K562 (cell line): ENCODE measurements at regions not wholly inside any gene's neighbourhood (a gene's known extent, or its start where the extent isn't known, plus 50 kb on each side); places are given as distances from the start of the nearest gene placed in this dataset.

Experiments
- ATAC-seq: fragments of 200-7000 bp; cut with Tn5 transposase; 3 replicates; pipeline ENCODE4 v1.9.1; 2020; ENCODE audit warnings: moderate library complexity
- BruUV-seq: library from RNA; stranded (reverse); fragments of 400-500 nt; replicated peaks from 2 replicates; lab custom pipeline; 2021; lab: Mats Ljungman, UMichigan
- CTCF ChIA-PET: fragments of 300-600 bp; formaldehyde crosslinking; extraction: SDS; loops from one replicate; lab custom pipeline; 2021; ENCODE audit warnings: low intra/inter-chr PET ratio; lab: Yijun Ruan, JAX
- POLR2A ChIA-PET: fragments of 300-600, 350-650 bp; sonication (Branson Sonifier 250); formaldehyde crosslinking; extraction: SDS; loops from one replicate; lab custom pipeline; 2021; ENCODE audit warnings: antibody characterized with exemption, inconsistent platforms; lab: Yijun Ruan, JAX
- DNase-seq, 4 experiments: peaks; one replicate each; pipeline versions ENCODE4 v3.0.0 to v3.0.0-alpha.2; 2011 to 2018; ENCODE audit warnings: low spot score in 3 of 4, mixed read lengths in 3 of 4; ENCODE audit errors: extremely low read depth in 1 of 4
- FAIRE-seq: peaks from 2 replicates; lab custom pipeline; 2011; peaks lifted over from hg19 to GRCh38; lab: Jason Lieb, UNC
- H2AFZ ChIP-seq: 2 replicates; pipeline ENCODE4 v1.6.0; 2011; ENCODE audit warnings: low read depth, low read length, control low read depth, inconsistent platforms
- H3K27ac ChIP-seq: fragments of 200-600 bp; 3 replicates; pipeline ENCODE4 v1.8.0; 2011; ENCODE audit warnings: low read depth, mild to moderate bottlenecking, control low read depth, inconsistent platforms, low read length, moderate library complexity, mixed read lengths; ENCODE audit errors: extremely low read depth
- H3K27me3 ChIP-seq, 2 experiments: fragments of 300-600 bp in 1 of 2; 2 replicates in 1 of 2; 3 replicates in 1 of 2; pipeline versions ENCODE4 v1.6.0 to v1.8.0; 2011; ENCODE audit warnings: inconsistent platforms in 2 of 2, low read length in 2 of 2, mild to moderate bottlenecking in 1 of 2, mixed read lengths in 1 of 2, moderate library complexity in 1 of 2; ENCODE audit not compliant: control insufficient read depth in 2 of 2, insufficient read depth in 2 of 2
- H3K36me3 ChIP-seq: fragments of 300-600 bp; 3 replicates; pipeline ENCODE4 v1.8.0; 2011; ENCODE audit warnings: mild to moderate bottlenecking, low read length, inconsistent platforms; ENCODE audit not compliant: control insufficient read depth, insufficient read depth
- H3K4me1 ChIP-seq, 2 experiments: fragments of 200-600 bp in 1 of 2; replicated peaks in 1 of 2; 2 replicates in 1 of 2; 3 replicates in 1 of 2; pipeline versions ENCODE4 v1.5.1 to v1.8.0; 2011; ENCODE audit warnings: inconsistent platforms in 2 of 2, low read length in 2 of 2, mild to moderate bottlenecking in 1 of 2, mixed read lengths in 1 of 2, moderate library complexity in 1 of 2; ENCODE audit not compliant: control insufficient read depth in 2 of 2, insufficient read depth in 2 of 2
- H3K4me2 ChIP-seq: 2 replicates; pipeline ENCODE4 v1.6.1; 2011; ENCODE audit warnings: low read length, control low read depth, inconsistent platforms, mixed read lengths; ENCODE audit not compliant: insufficient read depth
- H3K4me3 ChIP-seq: fragments of 200-600 bp; sonication (generic), shearing (Covaris generic); 2 replicates; pipeline ENCODE4 v1.5.1; 2016; ENCODE audit warnings: control low read depth, inconsistent platforms
- H3K79me2 ChIP-seq: fragments of 200-600 bp; 3 replicates; pipeline ENCODE4 v1.8.0; 2011; ENCODE audit warnings: low read length, inconsistent platforms; ENCODE audit not compliant: control insufficient read depth, insufficient read depth
- H3K9ac ChIP-seq, 2 experiments: 2 replicates each; pipeline versions ENCODE4 v1.6.0 to v1.6.1; 2011; ENCODE audit warnings: low read depth in 2 of 2, low read length in 2 of 2, control low read depth in 1 of 2, inconsistent platforms in 1 of 2, mild to moderate bottlenecking in 1 of 2, mixed read lengths in 1 of 2; ENCODE audit not compliant: insufficient read depth in 1 of 2
- H3K9me1 ChIP-seq: one replicate; pipeline ENCODE4 v1.6.0; 2011; ENCODE audit warnings: inconsistent platforms, mild to moderate bottlenecking, low read length, moderate library complexity; ENCODE audit not compliant: control insufficient read depth, insufficient read depth
- H3K9me3 ChIP-seq: replicated peaks from 2 replicates; pipeline ENCODE4 v1.5.1; 2011; ENCODE audit warnings: low read depth, low read length, inconsistent platforms; ENCODE audit not compliant: control insufficient read depth, insufficient read depth
- H4K20me1 ChIP-seq: replicated peaks from 2 replicates; pipeline ENCODE4 v1.6.1; 2011; ENCODE audit warnings: low read length, inconsistent platforms, mixed read lengths; ENCODE audit not compliant: control insufficient read depth, insufficient read depth
- BCL6 ChIP-seq: fragments of 250-450 bp; sonication (Bioruptor Pico); IDR thresholded peaks from 2 replicates; pipeline ENCODE4 v1.4.0; 2020
- CBX5 ChIP-seq: IDR thresholded peaks from 2 replicates; pipeline ENCODE4 v1.6.1; 2014; ENCODE audit warnings: low read depth, borderline replicate concordance
- FUS ChIP-seq: fragments of 200-400 bp; formaldehyde crosslinking; optimal IDR thresholded peaks from 2 replicates; pipeline ENCODE3; 2017; ENCODE audit warnings: low read depth, low read length
- GATAD2A ChIP-seq: fragments of 450-650 bp; IDR thresholded peaks from 2 replicates; pipeline ENCODE4 v1.6.1; 2017
- LEF1 ChIP-seq: fragments of 450-650 bp; IDR thresholded peaks from 2 replicates; pipeline ENCODE4 v1.6.1; 2016; ENCODE audit warnings: mild to moderate bottlenecking
- TSC22D4 ChIP-seq: fragments of 450-650 bp; IDR thresholded peaks from 2 replicates; pipeline ENCODE4 v1.6.1; 2016; ENCODE audit warnings: missing genetic modification characterization, missing biosample characterization, control low read depth
- ZNF124 ChIP-seq: sonication (generic); formaldehyde crosslinking; IDR thresholded peaks from 2 replicates; pipeline ENCODE4 v1.8.1; 2022; ENCODE audit warnings: missing genetic modification reagents
- WGBS: fragments of 100-300 bp; shearing (Covaris generic); methylation state at CpG from one replicate; pipeline ENCODE4 v1.1.6; 2016; ENCODE audit warnings: low coverage, mixed read lengths; ENCODE audit not compliant: insufficient coverage; ENCODE audit errors: missing lambda C conversion rate; 5-methylcytosine and 5-hydroxymethylcytosine counted together
- in situ Hi-C: fragments of 300-500 bp; cut with MboI; formaldehyde crosslinking; loops from 4 replicates; pipeline ENCODE4 v1.15.0; 2018; ENCODE audit warnings: inconsistent platforms, mixed read lengths
- intact Hi-C: fragments of 100-400 bp; cut with micrococcal nuclease; formaldehyde crosslinking; loops from 2 replicates; pipeline ENCODE4 v1.14.2; 2022
- TF ChIP-seq, protein P1 (sequence below): sonication (generic); formaldehyde crosslinking; IDR thresholded peaks from 2 replicates; pipeline ENCODE4 v1.8.1; 2022; ENCODE audit warnings: missing genetic modification reagents

- Histone ChIP-seq H4K20me1 (no peaks in the 10 kb centered on the region), H2AFZ (no peak overlapping the region), H3K4me3 (no peak overlapping the region), H3K36me3 (no peaks in the 10 kb centered on the region), H3K9me1 (no peaks in the 10 kb centered on the region), H3K27ac (no peak overlapping the region), H3K27me3 (no peaks in the 10 kb centered on the region), H3K79me2 (no peaks in the 10 kb centered on the region), H3K4me1 (no peaks in the 10 kb centered on the region)
- in situ Hi-C loops = no loop called here
- no TSS peak for BruUV-seq
- ChIA-PET CTCF (no interaction called here), POLR2A (no interaction called here)
- intact Hi-C loops = no loop called here
- ATAC-seq = no peak
- FAIRE-seq = no peak
- 0% methylated on average over 1 of the region's 1 CpG for WGBS
- TF ChIP-seq BCL6 (CRISPR knock-in tag) (no peak), ZNF124 (peak; percentile 99), FUS (no peak), CBX5 (peak; percentile 59; the same call in 1 of the 2 replicates), GATAD2A (no peak), LEF1 (no peak), TSC22D4 (tag) (no peak)
- TF ChIP-seq, protein P1, sequence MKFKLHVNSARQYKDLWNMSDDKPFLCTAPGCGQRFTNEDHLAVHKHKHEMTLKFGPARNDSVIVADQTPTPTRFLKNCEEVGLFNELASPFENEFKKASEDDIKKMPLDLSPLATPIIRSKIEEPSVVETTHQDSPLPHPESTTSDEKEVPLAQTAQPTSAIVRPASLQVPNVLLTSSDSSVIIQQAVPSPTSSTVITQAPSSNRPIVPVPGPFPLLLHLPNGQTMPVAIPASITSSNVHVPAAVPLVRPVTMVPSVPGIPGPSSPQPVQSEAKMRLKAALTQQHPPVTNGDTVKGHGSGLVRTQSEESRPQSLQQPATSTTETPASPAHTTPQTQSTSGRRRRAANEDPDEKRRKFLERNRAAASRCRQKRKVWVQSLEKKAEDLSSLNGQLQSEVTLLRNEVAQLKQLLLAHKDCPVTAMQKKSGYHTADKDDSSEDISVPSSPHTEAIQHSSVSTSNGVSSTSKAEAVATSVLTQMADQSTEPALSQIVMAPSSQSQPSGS (CRISPR knock-in tag) = no peak
- TF ChIP-seq, all 486 proteins: peak for 2
- no peaks in the 10 kb centered on the region; the same call in 1 of the 2 replicates for H3K9me3 ChIP-seq
- DNase-seq = no peak
- H3K9ac ChIP-seq = no peak overlapping the region
- no peak overlapping the region for H3K4me2 ChIP-seq
Measured at GRCh38 chr4:32290102-32290501, 1569.9 kb downstream of the PCDH7 start.
